ENCODE measurements at regions not wholly inside any gene's neighbourhood (a gene's known extent, or its start where the extent isn't known, plus 50 kb on each side); places are given as distances from the start of the nearest gene placed in this dataset.

DNA sequence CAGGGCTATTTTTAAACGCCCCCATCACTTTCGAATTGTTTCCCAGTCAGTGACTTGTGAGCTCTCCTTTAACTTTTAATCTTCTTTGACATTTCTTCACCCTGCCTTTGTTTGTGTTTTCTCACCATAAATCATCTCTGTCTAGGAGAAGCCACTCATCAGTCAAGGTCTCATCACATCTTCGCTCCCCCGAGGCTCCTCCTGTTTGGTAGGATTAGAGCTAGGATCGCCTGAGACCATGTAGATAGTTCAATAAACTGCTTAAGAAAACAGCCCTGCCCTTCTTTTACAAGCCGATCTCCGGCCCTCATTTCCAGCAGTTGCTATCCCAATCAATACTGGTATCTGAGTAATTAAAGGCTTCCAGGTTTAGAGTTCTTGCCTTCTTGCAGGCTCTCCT is 472.8 kb upstream of the ADARB2 start:
- Histone ChIP-seq H3K4me3 (no peak overlapping the region), H3K36me3 (no peaks in the 10 kb centered on the region), H3K4me1 (no peaks in the 10 kb centered on the region), H3K9me3 (no peaks in the 10 kb centered on the region), H3K27me3 (no peaks in the 10 kb centered on the region), H3K27ac (no peak overlapping the region)
- DNase-seq: no peak
- TF ChIP-seq CTCF (IDR thresholded peaks at IDR 0.05): no peak
- intact Hi-C loops (cut with DNase I; ENCODE audit: low total_unique reads): no loop called here

DNA sequence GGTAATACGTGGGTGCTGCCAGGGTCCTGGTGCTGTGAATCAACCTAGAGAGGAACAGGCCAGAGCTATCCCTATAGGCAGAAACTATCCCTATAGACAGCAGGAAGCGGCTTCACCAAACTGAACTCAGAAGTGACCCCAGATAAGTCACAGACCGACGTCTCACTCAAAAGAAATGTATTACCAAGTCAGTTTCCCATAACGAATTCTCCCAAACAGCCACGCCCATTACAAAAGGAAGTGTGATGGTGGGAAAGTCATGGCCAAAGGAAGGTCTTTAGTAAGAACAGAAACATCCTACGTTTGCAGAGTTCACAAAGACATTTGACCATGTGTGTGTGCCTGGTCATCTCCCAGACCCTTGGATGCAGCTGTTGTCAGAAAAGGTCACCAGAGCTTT is 470.8 kb upstream of the ADARB2 start:
- Histone ChIP-seq H3K4me1 (no peaks in the 10 kb centered on the region), H3K27ac (no peak overlapping the region), H3K9me3 (no peaks in the 10 kb centered on the region), H3K4me3 (no peak overlapping the region), H3K36me3 (no peaks in the 10 kb centered on the region), H3K27me3 (no peaks in the 10 kb centered on the region)
- no peak for DNase-seq
- intact Hi-C loops (cut with DNase I; ENCODE audit: low total_unique reads): no loop called here
- no peak for TF ChIP-seq CTCF (IDR thresholded peaks at IDR 0.05)

DNA sequence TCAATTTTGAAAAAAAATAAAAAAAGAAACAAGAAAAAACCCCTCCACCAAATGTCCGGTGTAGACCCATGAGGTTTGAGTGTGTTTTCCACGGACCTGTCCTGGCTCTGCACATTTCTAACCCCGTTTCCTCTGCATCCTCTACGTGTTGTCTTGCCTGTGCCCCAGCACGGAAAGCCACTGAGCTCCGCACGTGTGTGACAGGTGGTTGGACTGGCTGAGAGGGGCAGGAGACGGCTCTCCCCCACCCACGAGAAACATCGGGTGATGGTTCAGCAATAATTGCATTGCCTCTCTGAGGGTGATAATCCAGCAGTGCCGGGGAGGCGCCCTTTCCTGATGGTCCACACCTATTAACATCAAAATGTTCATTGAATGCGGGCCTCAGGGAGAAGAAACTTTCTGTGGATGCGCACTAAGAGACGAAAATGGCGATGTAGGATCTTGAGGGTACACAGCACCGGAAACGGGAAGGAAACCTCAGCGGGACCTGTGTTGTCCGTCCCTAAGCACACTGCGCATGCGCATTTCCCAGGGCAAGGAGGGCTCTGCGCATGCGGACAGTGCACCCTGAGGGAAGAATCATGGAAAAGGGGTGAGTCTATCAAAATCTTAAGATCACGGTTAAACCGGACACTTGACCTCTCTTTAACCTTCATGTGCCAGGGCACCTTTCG is 470.1 kb upstream of the ADARB2 start:
- intact Hi-C loops (cut with DNase I; ENCODE audit: low total_unique reads): no loop called here
- TF ChIP-seq CTCF (IDR thresholded peaks at IDR 0.05): no peak
- H3K27ac ChIP-seq: no peak overlapping the region
- no peaks in the 10 kb centered on the region for H3K9me3 ChIP-seq
- H3K27me3 ChIP-seq: no peaks in the 10 kb centered on the region
- no peaks in the 10 kb centered on the region for H3K36me3 ChIP-seq
- H3K4me1 ChIP-seq: no peaks in the 10 kb centered on the region
- no peak overlapping the region for H3K4me3 ChIP-seq
- DNase-seq: no peak

GRCh38 chr10:2205406-2205805 is 468.1 kb upstream of the ADARB2 start:
- H3K4me1 ChIP-seq: no peaks in the 10 kb centered on the region
- no peak overlapping the region for H3K4me3 ChIP-seq
- no peaks in the 10 kb centered on the region for H3K27me3 ChIP-seq
- no peaks in the 10 kb centered on the region for H3K36me3 ChIP-seq
- no peak for TF ChIP-seq CTCF (IDR thresholded peaks at IDR 0.05)
- no peak for DNase-seq
- H3K27ac ChIP-seq: no peak overlapping the region
- intact Hi-C loops (cut with DNase I; ENCODE audit: low total_unique reads): no loop called here
- no peaks in the 10 kb centered on the region for H3K9me3 ChIP-seq

DNA sequence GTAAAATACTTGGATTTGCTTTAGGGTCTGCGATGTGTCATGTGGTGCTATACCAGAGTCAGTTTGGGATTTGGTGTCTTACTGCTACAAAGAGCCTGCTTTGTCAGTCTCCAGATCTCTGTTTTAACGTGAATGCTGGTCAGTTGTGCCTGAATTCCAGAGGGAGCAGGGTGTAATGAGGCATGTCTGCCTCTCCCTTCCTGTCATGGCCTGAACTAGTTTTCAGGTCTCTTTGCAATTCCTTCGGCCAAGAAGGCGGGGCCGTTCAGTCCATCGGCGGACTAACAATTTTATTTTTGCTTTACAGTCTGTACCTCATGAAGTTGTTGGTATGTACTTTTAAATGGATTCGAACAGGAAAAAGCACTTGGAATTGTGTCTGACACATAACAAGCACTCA is 465.1 kb upstream of the ADARB2 start:
- H3K4me3 ChIP-seq: no peak overlapping the region

More for the DNA sequence above, 465.1 kb upstream of the ADARB2 start:
- Histone ChIP-seq H3K27me3 (no peaks in the 10 kb centered on the region), H3K9me3 (no peaks in the 10 kb centered on the region), H3K27ac (no peak overlapping the region), H3K4me1 (no peaks in the 10 kb centered on the region), H3K36me3 (no peaks in the 10 kb centered on the region)
- intact Hi-C loops (cut with DNase I; ENCODE audit: low total_unique reads): no loop called here
- no peak for DNase-seq
- no peak for TF ChIP-seq CTCF (IDR thresholded peaks at IDR 0.05)

All from tibial artery (tissue), 4 donors.